Posterior vena cava (tissue), 2 donors: ENCODE measurements at regions not wholly inside any gene's neighbourhood (a gene's known extent, or its start where the extent isn't known, plus 50 kb on each side); places are given as distances from the start of the nearest gene placed in this dataset.

Experiments used
- DNase-seq: peaks from one replicate; pipeline ENCODE4 v3.0.0-alpha.2; 2020; ENCODE audit warnings: low spot score
- intact Hi-C, 2 donors: fragments of 100-400 bp; cut with DNase I; formaldehyde crosslinking; loops; one replicate each; pipeline versions ENCODE4 v1.14.1 to v1.14.2; 2022 to 2023
- donor health status: DM: yes; HTN: yes; CAD: no.
- donor health status: DM: yes; HTN: yes; CAD: no.

- DNase-seq = no peak
- intact Hi-C loops = no loop called here
These were observed 239.9 kb upstream of the NAALADL2 start for GRCh38 chr3:174619239-174619638.

GRCh38 chr3:174620138-174620537, 239.0 kb upstream of the NAALADL2 start:
- no peak for DNase-seq
- intact Hi-C loops = no loop called here

GRCh38 chr3:174620855-174621472, 238.2 kb upstream of the NAALADL2 start:
- no peak for DNase-seq
- intact Hi-C loops = no loop called here

DNA sequence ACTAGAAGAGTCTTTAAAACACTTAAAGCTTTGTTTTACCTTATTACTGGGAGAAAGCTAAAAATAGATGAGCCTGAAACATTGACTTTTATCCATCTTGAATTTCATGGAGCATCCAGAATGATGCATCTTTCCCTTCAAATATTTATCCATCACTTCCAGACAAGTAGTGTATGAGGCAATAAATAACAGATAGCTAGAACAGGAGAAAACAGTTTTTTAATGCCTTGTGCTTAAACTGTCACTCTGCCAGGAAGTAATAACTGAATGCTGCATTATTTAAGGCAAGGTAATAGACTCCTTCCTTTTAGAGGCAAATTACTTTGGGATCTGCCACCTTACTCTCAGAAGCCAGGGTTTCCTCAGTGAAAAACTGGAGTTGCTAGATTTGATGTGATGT, 225.8 kb upstream of the NAALADL2 start:
- DNase-seq = no peak
- intact Hi-C loops = no loop called here

- DNase-seq = no peak
- intact Hi-C loops = no loop called here
These were observed 222.7 kb upstream of the NAALADL2 start for GRCh38 chr3:174636451-174636850.

DNA sequence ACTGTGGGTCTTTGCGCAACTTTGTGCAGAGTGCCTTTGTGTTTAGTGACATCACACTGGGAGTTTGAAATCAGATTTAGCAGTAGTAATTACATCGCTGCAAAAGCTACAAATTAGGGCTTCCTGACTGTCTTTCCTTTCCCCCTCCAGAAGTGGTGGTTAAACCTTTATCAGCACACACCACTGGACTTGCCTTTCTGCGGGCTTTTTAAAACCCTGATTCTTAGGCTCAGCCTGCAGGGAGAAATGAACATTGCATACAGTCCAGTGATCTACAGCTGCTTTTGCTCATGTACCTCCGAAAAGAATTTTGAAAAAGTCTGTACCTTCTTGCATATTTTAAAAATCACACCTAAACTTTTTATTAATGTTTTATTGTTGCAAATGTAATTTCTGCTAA, 219.7 kb upstream of the NAALADL2 start:
- DNase-seq = no peak
- intact Hi-C loops = no loop called here

DNA sequence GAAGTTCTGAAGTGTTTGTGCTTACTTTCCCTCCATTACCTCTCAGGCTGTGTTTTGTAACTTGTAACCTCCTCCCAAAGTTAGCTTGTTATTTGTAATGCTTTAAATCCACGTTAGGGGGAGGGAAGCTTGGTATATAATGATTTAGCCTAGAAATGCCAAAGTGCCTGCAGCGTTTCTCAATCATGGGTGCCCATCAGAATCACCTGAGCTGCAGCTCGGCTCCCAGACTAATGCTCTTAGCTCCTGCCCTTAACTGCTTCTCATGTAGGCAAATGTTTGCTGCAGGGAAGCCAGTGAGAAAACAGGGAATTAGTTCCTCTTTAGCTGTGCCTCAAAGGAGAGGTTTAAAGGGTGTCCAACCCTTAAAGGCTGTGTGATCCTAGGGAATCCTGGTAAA, 219.2 kb upstream of the NAALADL2 start:
- intact Hi-C loops = no loop called here
- DNase-seq = no peak

GRCh38 chr3:174640932-174641331, 218.2 kb upstream of the NAALADL2 start:
- DNase-seq = peak; percentile 60
- intact Hi-C loops = no loop called here

DNA sequence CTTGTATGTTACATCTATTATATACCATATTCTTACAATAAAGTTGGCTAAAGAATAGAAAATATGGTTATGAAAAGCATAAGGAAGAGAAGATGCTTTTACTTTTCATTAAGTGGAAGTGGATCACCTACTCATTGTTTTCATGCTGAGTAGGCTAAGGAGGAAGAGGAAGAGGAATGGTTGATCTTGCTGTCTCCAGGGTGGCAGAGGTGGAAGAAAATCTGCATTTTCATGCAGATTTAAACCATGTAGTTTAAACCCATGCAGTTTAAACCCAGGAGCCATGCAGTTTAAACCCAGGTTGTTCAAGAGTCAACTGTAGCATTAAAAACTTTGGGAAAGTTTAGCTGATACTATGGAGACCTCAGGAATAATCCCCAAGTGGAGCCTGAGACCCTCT, 214.8 kb upstream of the NAALADL2 start:
- DNase-seq = no peak
- intact Hi-C loops = no loop called here

- DNase-seq = no peak
- intact Hi-C loops = no loop called here
These were observed 207.2 kb upstream of the NAALADL2 start for GRCh38 chr3:174651951-174652350.

- DNase-seq = no peak
- intact Hi-C loops = no loop called here
These were observed 199.6 kb upstream of the NAALADL2 start for GRCh38 chr3:174659511-174659910.

- DNase-seq = no peak
- intact Hi-C loops = no loop called here
These were observed 196.5 kb upstream of the NAALADL2 start for GRCh38 chr3:174662653-174663052.

DNA sequence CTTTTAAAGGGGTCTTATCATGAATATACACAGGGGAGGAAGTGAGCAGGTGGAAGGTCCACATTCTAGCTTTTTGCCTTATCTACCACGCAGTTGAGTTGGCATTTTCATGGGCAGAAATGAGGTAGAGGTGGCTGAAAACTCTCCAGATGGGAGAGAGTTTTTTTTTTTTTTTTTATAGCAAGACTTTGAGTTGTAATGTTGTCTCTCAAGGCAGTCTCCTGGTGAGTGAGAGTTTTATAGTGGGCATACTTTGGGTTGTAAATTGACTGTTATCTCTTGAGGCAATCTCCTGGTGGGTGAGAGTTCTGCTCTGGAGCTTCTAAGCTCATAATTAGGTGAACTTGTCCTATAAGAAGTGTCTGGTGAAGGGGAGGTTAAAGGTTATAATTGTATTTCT, 191.7 kb upstream of the NAALADL2 start:
- DNase-seq = no peak

DNA sequence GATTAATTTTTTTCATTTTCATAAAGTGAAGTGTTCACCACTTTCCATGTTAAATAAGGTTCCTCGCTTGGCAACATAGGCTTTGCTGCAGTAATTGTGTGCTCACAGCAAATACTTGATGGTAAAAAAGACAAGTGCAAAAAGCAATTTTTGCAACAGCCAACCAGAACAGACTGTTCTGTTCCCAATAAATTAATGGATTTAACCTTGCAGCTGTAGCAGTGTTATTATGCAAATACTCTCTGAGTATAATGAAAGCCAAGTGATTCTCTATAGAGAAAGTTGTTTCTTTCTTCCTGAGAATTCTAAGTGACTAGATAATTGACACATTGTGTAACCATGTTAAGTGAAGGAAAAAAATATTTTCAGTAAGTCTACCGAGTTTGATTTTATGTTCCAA, 183.7 kb upstream of the NAALADL2 start:
- intact Hi-C loops = no loop called here
- DNase-seq = no peak

More for the DNA sequence above, 191.7 kb upstream of the NAALADL2 start:
- intact Hi-C loops = no loop called here

GRCh38 chr3:174681784-174682183, 177.3 kb upstream of the NAALADL2 start:
- intact Hi-C loops = no loop called here
- DNase-seq = no peak

DNA sequence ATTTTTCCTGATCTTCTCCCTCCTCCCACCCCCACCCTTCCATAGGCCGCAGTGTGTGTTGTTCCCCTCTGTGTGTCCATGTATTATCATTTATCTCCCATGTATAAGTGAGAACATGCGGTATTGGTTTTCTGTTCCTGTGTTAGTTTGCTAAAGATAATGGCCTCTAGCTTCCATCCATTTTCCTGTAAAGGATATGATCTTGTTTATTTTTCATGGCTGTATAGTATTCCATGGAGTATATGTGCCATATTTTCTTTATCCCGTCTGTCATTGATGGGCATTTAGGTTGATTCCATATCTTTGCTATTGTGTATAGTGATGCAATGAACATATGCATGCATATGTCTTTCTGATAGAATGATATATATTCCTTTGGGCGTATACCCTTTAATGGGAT, 173.3 kb upstream of the NAALADL2 start:
- intact Hi-C loops = no loop called here
- no peak for DNase-seq

- no peak for DNase-seq
- intact Hi-C loops = no loop called here
These were observed 161.8 kb upstream of the NAALADL2 start for GRCh38 chr3:174697310-174697709.

- intact Hi-C loops = no loop called here
These were observed 158.4 kb upstream of the NAALADL2 start for GRCh38 chr3:174700736-174701135.

DNA sequence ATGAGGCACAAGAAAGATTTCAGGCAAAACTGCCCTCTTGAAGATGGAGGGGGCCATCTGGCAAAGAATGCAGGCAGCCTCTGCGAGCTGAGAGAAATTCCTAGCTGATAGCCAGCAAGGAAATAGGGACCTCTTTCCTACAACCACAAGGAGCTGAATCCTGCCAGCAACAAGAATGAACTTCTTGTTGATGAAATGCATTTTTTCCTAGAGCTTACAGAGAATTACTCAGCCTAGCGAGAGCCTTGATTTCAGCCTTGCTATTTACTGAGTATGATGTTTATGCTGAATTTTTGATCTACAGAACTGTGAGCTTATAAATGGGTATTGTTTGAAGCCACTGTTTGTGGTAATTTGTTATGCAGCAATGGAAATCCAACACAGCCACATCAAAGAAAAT, 148.5 kb upstream of the NAALADL2 start:
- intact Hi-C loops = no loop called here
- DNase-seq = no peak

More at GRCh38 chr3:174700736-174701135, 158.4 kb upstream of the NAALADL2 start:
- no peak for DNase-seq

GRCh38 chr3:174715386-174715785, 143.7 kb upstream of the NAALADL2 start:
- intact Hi-C loops = no loop called here
- no peak for DNase-seq

GRCh38 chr3:174716956-174717505, 142.1 kb upstream of the NAALADL2 start:
- no peak for DNase-seq
- intact Hi-C loops = no loop called here

GRCh38 chr3:174720717-174721116, 138.4 kb upstream of the NAALADL2 start:
- intact Hi-C loops = no loop called here

More at GRCh38 chr3:174720717-174721116, 138.4 kb upstream of the NAALADL2 start:
- no peak for DNase-seq
